Sigmoid colon (tissue), 6 donors: ENCODE measurements at regions not wholly inside any gene's neighbourhood (a gene's known extent, or its start where the extent isn't known, plus 50 kb on each side); places are given as distances from the start of the nearest gene placed in this dataset.

Experiments
- DNase-seq: peaks from one replicate; pipeline ENCODE4 v3.0.0-alpha.2; 2019
- H3K27ac ChIP-seq, 4 donors: fragments of 200-600 bp; sonication (generic); one replicate each; pipeline ENCODE4 v1.5.1; 2016 to 2019; ENCODE audit warnings: mild to moderate bottlenecking in 1 of 4
- H3K27me3 ChIP-seq, 3 donors: fragments of 200-600 bp; sonication (generic); one replicate each; pipeline ENCODE4 v1.5.1; 2019; ENCODE audit warnings: mild to moderate bottlenecking in 1 of 3
- H3K36me3 ChIP-seq, 4 donors: fragments of 200-600 bp; sonication (generic); one replicate each; pipeline ENCODE4 v1.5.1; 2016 to 2019
- H3K4me1 ChIP-seq, 4 donors: fragments of 200-600 bp; sonication (generic); one replicate each; pipeline ENCODE4 v1.5.1; 2017 to 2019
- H3K4me3 ChIP-seq, 4 donors: fragments of 200-600 bp; sonication (generic); one replicate each; pipeline ENCODE4 v1.5.1; 2017 to 2019; ENCODE audit warnings: mild to moderate bottlenecking in 2 of 4, moderate library complexity in 1 of 4
- H3K9me3 ChIP-seq, 4 donors: fragments of 200-600 bp in 3 of 4; sonication (generic) in 3 of 4; one replicate each; pipeline versions ENCODE4 v1.5.1 to v1.6.1; 2013 to 2019
- CTCF ChIP-seq, 4 experiments: fragments of 450-650 bp in 3 of 4; fragments of 200-600 bp in 1 of 4; IDR thresholded peaks; one replicate each; pipeline ENCODE4 v1.5.1; 2016 to 2019; ENCODE audit warnings: antibody characterized with exemption in 4 of 4, mild to moderate bottlenecking in 3 of 4, moderate library complexity in 2 of 4
- EP300 ChIP-seq, 4 donors: sonication (generic); formaldehyde crosslinking; IDR thresholded peaks; one replicate each; pipeline ENCODE4 v1.6.1; 2017; ENCODE audit warnings: antibody characterized with exemption in 4 of 4
- POLR2A ChIP-seq, 2 donors: fragments of 450-650 bp; IDR thresholded peaks; one replicate each; pipeline ENCODE4 v1.6.1; 2016; ENCODE audit warnings: antibody characterized with exemption in 2 of 2, mild to moderate bottlenecking in 2 of 2, moderate library complexity in 2 of 2
- POLR2AphosphoS5 ChIP-seq, 4 donors: sonication (generic); formaldehyde crosslinking; IDR thresholded peaks; one replicate each; pipeline ENCODE4 v1.6.1; 2017; ENCODE audit warnings: antibody characterized with exemption in 4 of 4
- WGBS, 2 donors: extraction: QIAGEN DNeasy Blood & Tissue Kit; methylation state at CpG; one replicate each; pipeline ENCODE4 v1.1.7; 2013; 5-methylcytosine and 5-hydroxymethylcytosine counted together
- intact Hi-C: fragments of 100-400 bp; cut with DNase I; formaldehyde crosslinking; loops from one replicate; pipeline ENCODE4 v1.15.1; 2023
- donor health status: healthy with polysubstance abuse.
- donor health status: healthy.

GRCh38 chr6:93974332-93974731 lies 555.0 kb upstream of the EPHA7 start:
- Histone ChIP-seq H3K36me3 (no peaks in the 10 kb centered on the region), H3K27me3 (no peaks in the 10 kb centered on the region), H3K4me3 (no peak overlapping the region), H3K9me3 (peaks cover 0 to 4% (median 0%) of the 10 kb centered on the region in 4 donors), H3K27ac (no peak overlapping the region), H3K4me1 (no peaks in the 10 kb centered on the region)
- no peak for TF ChIP-seq POLR2AphosphoS5 (IDR thresholded peaks at IDR 0.05)
- TF ChIP-seq EP300 (IDR thresholded peaks at IDR 0.05) = no peak
- no peak for TF ChIP-seq CTCF (IDR thresholded peaks at IDR 0.05)
- TF ChIP-seq POLR2A (IDR thresholded peaks at IDR 0.05) = no peak
- WGBS, 2 donors = 89% methylated on average over 2 of the region's 2 CpGs
- DNase-seq = no peak
- intact Hi-C loops = no loop called here

DNA sequence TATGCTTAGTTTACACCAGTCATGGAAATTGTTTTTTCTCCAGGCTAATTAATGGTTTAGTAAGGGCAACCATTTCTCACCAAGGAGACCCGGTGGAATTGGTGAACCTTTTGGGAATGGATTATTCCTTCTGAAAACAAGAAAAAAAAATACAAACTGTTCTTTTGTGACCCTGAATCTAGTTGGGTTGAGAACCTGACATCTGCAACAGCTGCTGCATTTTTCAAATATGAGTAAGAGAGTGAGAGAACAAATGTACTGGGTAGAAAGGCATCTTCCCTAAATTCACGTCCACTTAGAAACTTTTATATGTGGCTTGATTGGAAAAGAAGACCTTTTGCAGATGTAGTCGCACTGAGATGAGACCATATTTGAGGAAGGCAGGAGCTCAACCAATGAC lies 553.4 kb upstream of the EPHA7 start:
- H3K36me3 ChIP-seq = no peaks in the 10 kb centered on the region
- TF ChIP-seq CTCF (IDR thresholded peaks at IDR 0.05) (no peak), POLR2AphosphoS5 (IDR thresholded peaks at IDR 0.05) (no peak), POLR2A (IDR thresholded peaks at IDR 0.05) (no peak), EP300 (IDR thresholded peaks at IDR 0.05) (no peak)
- 91 to 95% methylated on average over 3 of the region's 3 CpGs for WGBS, 2 donors
- no peak overlapping the region for H3K4me3 ChIP-seq
- H3K4me1 ChIP-seq = no peaks in the 10 kb centered on the region
- no peak for DNase-seq
- no peaks in the 10 kb centered on the region for H3K9me3 ChIP-seq
- no peaks in the 10 kb centered on the region for H3K27me3 ChIP-seq
- no peak overlapping the region for H3K27ac ChIP-seq
- intact Hi-C loops = no loop called here

GRCh38 chr6:93970684-93971083 lies 551.3 kb upstream of the EPHA7 start:
- Histone ChIP-seq H3K27ac (no peak overlapping the region), H3K27me3 (no peaks in the 10 kb centered on the region), H3K36me3 (no peaks in the 10 kb centered on the region), H3K4me1 (no peaks in the 10 kb centered on the region), H3K4me3 (no peak overlapping the region), H3K9me3 (no peaks in the 10 kb centered on the region)
- 82 to 84% methylated on average over 5 of the region's 5 CpGs for WGBS, 2 donors
- DNase-seq = no peak
- TF ChIP-seq POLR2A (IDR thresholded peaks at IDR 0.05) = no peak
- no peak for TF ChIP-seq CTCF (IDR thresholded peaks at IDR 0.05)
- no peak for TF ChIP-seq EP300 (IDR thresholded peaks at IDR 0.05)
- no peak for TF ChIP-seq POLR2AphosphoS5 (IDR thresholded peaks at IDR 0.05)
- intact Hi-C loops = no loop called here

DNA sequence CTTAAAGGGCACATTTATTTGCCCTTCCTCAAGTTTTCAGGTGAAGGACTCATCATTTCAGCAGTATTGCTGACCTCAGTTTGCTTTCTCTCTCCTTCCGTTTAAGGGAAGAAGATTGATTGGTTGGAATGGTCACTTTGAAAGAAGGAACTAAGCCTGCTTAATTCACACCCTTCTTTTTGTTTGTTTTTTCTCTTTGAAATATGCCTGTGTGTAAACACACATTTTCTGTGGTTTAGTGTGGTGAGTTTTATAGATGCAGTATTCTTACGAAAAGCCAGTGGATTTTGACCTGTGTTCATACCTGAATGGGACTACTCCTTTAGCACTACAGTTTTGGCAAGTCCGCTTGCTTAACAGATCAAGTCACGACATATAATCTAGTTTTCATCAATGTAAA lies 548.8 kb upstream of the EPHA7 start:
- TF ChIP-seq CTCF (IDR thresholded peaks at IDR 0.05) = no peak
- TF ChIP-seq EP300 (IDR thresholded peaks at IDR 0.05) = no peak
- TF ChIP-seq POLR2AphosphoS5 (IDR thresholded peaks at IDR 0.05) = no peak
- no peak for TF ChIP-seq POLR2A (IDR thresholded peaks at IDR 0.05)
- H3K9me3 ChIP-seq = no peaks in the 10 kb centered on the region
- intact Hi-C loops = no loop called here
- H3K4me1 ChIP-seq = no peaks in the 10 kb centered on the region
- no peak overlapping the region for H3K4me3 ChIP-seq
- no peak overlapping the region for H3K27ac ChIP-seq
- DNase-seq = no peak
- H3K36me3 ChIP-seq = no peaks in the 10 kb centered on the region
- no peaks in the 10 kb centered on the region for H3K27me3 ChIP-seq
- 18 to 66% methylated on average over 4 of the region's 4 CpGs for WGBS, 2 donors

GRCh38 chr6:93964926-93965325 lies 545.6 kb upstream of the EPHA7 start:
- Histone ChIP-seq H3K36me3 (no peaks in the 10 kb centered on the region), H3K9me3 (no peaks in the 10 kb centered on the region), H3K27me3 (no peaks in the 10 kb centered on the region), H3K4me1 (no peaks in the 10 kb centered on the region), H3K4me3 (no peak overlapping the region), H3K27ac (no peak overlapping the region)
- TF ChIP-seq CTCF (IDR thresholded peaks at IDR 0.05) (no peak), POLR2A (IDR thresholded peaks at IDR 0.05) (no peak), EP300 (IDR thresholded peaks at IDR 0.05) (no peak), POLR2AphosphoS5 (IDR thresholded peaks at IDR 0.05) (no peak)
- WGBS, 2 donors = 92 to 94% methylated on average over 1 of the region's 1 CpG
- intact Hi-C loops = no loop called here
- DNase-seq = no peak
